ENCODE measurements at regions not wholly inside any gene's neighbourhood (a gene's known extent, or its start where the extent isn't known, plus 50 kb on each side); places are given as distances from the start of the nearest gene placed in this dataset.

- Histone ChIP-seq H3K27me3 (ENCODE audit: control insufficient read depth in 2 of 2, insufficient read depth in 2 of 2, low read length in 2 of 2) (no peaks in the 10 kb centered on the region), H3K9ac (ENCODE audit: low read depth in 1 of 2, low read length in 2 of 2) (no peak overlapping the region), H3K4me3 (ENCODE audit: low read length in 2 of 2) (no peak overlapping the region), H3K27ac (ENCODE audit: low read depth in 2 of 2, low read length in 2 of 2) (no peak overlapping the region), H3K9me3 (ENCODE audit: control insufficient read depth in 2 of 2, low read length in 2 of 2) (no peaks in the 10 kb centered on the region), H3K36me3 (ENCODE audit: control insufficient read depth in 2 of 2, insufficient read depth in 2 of 2, low read length in 2 of 2) (no peaks in the 10 kb centered on the region), H3K4me1 (ENCODE audit: control insufficient read depth in 2 of 2, insufficient read depth in 2 of 2, low read length in 2 of 2) (no peaks in the 10 kb centered on the region)
Observed at GRCh38 chr4:111813555-111814140, 331.6 kb upstream of the FAM241A start.

GRCh38 chr4:111814961-111815360 is 330.3 kb upstream of the FAM241A start:
- Histone ChIP-seq H3K36me3 (ENCODE audit: control insufficient read depth in 2 of 2, insufficient read depth in 2 of 2, low read length in 2 of 2) (no peaks in the 10 kb centered on the region), H3K9me3 (ENCODE audit: control insufficient read depth in 2 of 2, low read length in 2 of 2) (no peaks in the 10 kb centered on the region), H3K4me3 (ENCODE audit: low read length in 2 of 2) (no peak overlapping the region), H3K9ac (ENCODE audit: low read depth in 1 of 2, low read length in 2 of 2) (no peak overlapping the region), H3K4me1 (ENCODE audit: control insufficient read depth in 2 of 2, insufficient read depth in 2 of 2, low read length in 2 of 2) (no peaks in the 10 kb centered on the region), H3K27ac (ENCODE audit: low read depth in 2 of 2, low read length in 2 of 2) (no peak overlapping the region), H3K27me3 (ENCODE audit: control insufficient read depth in 2 of 2, insufficient read depth in 2 of 2, low read length in 2 of 2) (no peaks in the 10 kb centered on the region)

GRCh38 chr4:111821342-111821741 is 323.9 kb upstream of the FAM241A start:
- H3K27ac ChIP-seq (ENCODE audit: low read depth in 2 of 2, low read length in 2 of 2) = no peak overlapping the region
- no peak overlapping the region for H3K9ac ChIP-seq (ENCODE audit: low read depth in 1 of 2, low read length in 2 of 2)
- no peaks in the 10 kb centered on the region for H3K36me3 ChIP-seq (ENCODE audit: control insufficient read depth in 2 of 2, insufficient read depth in 2 of 2, low read length in 2 of 2)
- no peaks in the 10 kb centered on the region for H3K4me1 ChIP-seq (ENCODE audit: control insufficient read depth in 2 of 2, insufficient read depth in 2 of 2, low read length in 2 of 2)
- no peaks in the 10 kb centered on the region for H3K27me3 ChIP-seq (ENCODE audit: control insufficient read depth in 2 of 2, insufficient read depth in 2 of 2, low read length in 2 of 2)
- no peaks in the 10 kb centered on the region for H3K9me3 ChIP-seq (ENCODE audit: control insufficient read depth in 2 of 2, low read length in 2 of 2)
- no peak overlapping the region for H3K4me3 ChIP-seq (ENCODE audit: low read length in 2 of 2)

- H3K4me3 ChIP-seq (ENCODE audit: low read length in 2 of 2) = no peak overlapping the region
- no peak overlapping the region for H3K9ac ChIP-seq (ENCODE audit: low read depth in 1 of 2, low read length in 2 of 2)
- H3K9me3 ChIP-seq (ENCODE audit: control insufficient read depth in 2 of 2, low read length in 2 of 2) = no peaks in the 10 kb centered on the region
- H3K27ac ChIP-seq (ENCODE audit: low read depth in 2 of 2, low read length in 2 of 2) = no peak overlapping the region
- no peaks in the 10 kb centered on the region for H3K27me3 ChIP-seq (ENCODE audit: control insufficient read depth in 2 of 2, insufficient read depth in 2 of 2, low read length in 2 of 2)
- H3K36me3 ChIP-seq (ENCODE audit: control insufficient read depth in 2 of 2, insufficient read depth in 2 of 2, low read length in 2 of 2) = no peaks in the 10 kb centered on the region
- no peaks in the 10 kb centered on the region for H3K4me1 ChIP-seq (ENCODE audit: control insufficient read depth in 2 of 2, insufficient read depth in 2 of 2, low read length in 2 of 2)
Observed at GRCh38 chr4:111836601-111837000, 308.7 kb upstream of the FAM241A start.

GRCh38 chr4:111837761-111838160 is 307.5 kb upstream of the FAM241A start:
- no peaks in the 10 kb centered on the region for H3K27me3 ChIP-seq (ENCODE audit: control insufficient read depth in 2 of 2, insufficient read depth in 2 of 2, low read length in 2 of 2)
- no peak overlapping the region for H3K27ac ChIP-seq (ENCODE audit: low read depth in 2 of 2, low read length in 2 of 2)
- no peaks in the 10 kb centered on the region for H3K9me3 ChIP-seq (ENCODE audit: control insufficient read depth in 2 of 2, low read length in 2 of 2)
- no peak overlapping the region for H3K4me3 ChIP-seq (ENCODE audit: low read length in 2 of 2)
- no peaks in the 10 kb centered on the region for H3K36me3 ChIP-seq (ENCODE audit: control insufficient read depth in 2 of 2, insufficient read depth in 2 of 2, low read length in 2 of 2)
- H3K4me1 ChIP-seq (ENCODE audit: control insufficient read depth in 2 of 2, insufficient read depth in 2 of 2, low read length in 2 of 2) = no peaks in the 10 kb centered on the region
- H3K9ac ChIP-seq (ENCODE audit: low read depth in 1 of 2, low read length in 2 of 2) = no peak overlapping the region

- no peaks in the 10 kb centered on the region for H3K4me1 ChIP-seq (ENCODE audit: control insufficient read depth in 2 of 2, insufficient read depth in 2 of 2, low read length in 2 of 2)
- no peak overlapping the region for H3K9ac ChIP-seq (ENCODE audit: low read depth in 1 of 2, low read length in 2 of 2)
- H3K9me3 ChIP-seq (ENCODE audit: control insufficient read depth in 2 of 2, low read length in 2 of 2) = no peaks in the 10 kb centered on the region
- H3K27me3 ChIP-seq (ENCODE audit: control insufficient read depth in 2 of 2, insufficient read depth in 2 of 2, low read length in 2 of 2) = no peaks in the 10 kb centered on the region
- no peak overlapping the region for H3K4me3 ChIP-seq (ENCODE audit: low read length in 2 of 2)
- no peak overlapping the region for H3K27ac ChIP-seq (ENCODE audit: low read depth in 2 of 2, low read length in 2 of 2)
- H3K36me3 ChIP-seq (ENCODE audit: control insufficient read depth in 2 of 2, insufficient read depth in 2 of 2, low read length in 2 of 2) = no peaks in the 10 kb centered on the region
Observed at GRCh38 chr4:111838406-111838930, 306.8 kb upstream of the FAM241A start.

- Histone ChIP-seq H3K27ac (ENCODE audit: low read depth in 2 of 2, low read length in 2 of 2) (no peak overlapping the region), H3K36me3 (ENCODE audit: control insufficient read depth in 2 of 2, insufficient read depth in 2 of 2, low read length in 2 of 2) (no peaks in the 10 kb centered on the region), H3K9ac (ENCODE audit: low read depth in 1 of 2, low read length in 2 of 2) (no peak overlapping the region), H3K27me3 (ENCODE audit: control insufficient read depth in 2 of 2, insufficient read depth in 2 of 2, low read length in 2 of 2) (no peaks in the 10 kb centered on the region), H3K4me3 (ENCODE audit: low read length in 2 of 2) (no peak overlapping the region), H3K9me3 (ENCODE audit: control insufficient read depth in 2 of 2, low read length in 2 of 2) (no peaks in the 10 kb centered on the region), H3K4me1 (ENCODE audit: control insufficient read depth in 2 of 2, insufficient read depth in 2 of 2, low read length in 2 of 2) (no peaks in the 10 kb centered on the region)
Observed at GRCh38 chr4:111839141-111839540, 306.1 kb upstream of the FAM241A start.

- Histone ChIP-seq H3K27ac (ENCODE audit: low read depth in 2 of 2, low read length in 2 of 2) (no peak overlapping the region), H3K9ac (ENCODE audit: low read depth in 1 of 2, low read length in 2 of 2) (no peak overlapping the region), H3K4me3 (ENCODE audit: low read length in 2 of 2) (no peak overlapping the region), H3K9me3 (ENCODE audit: control insufficient read depth in 2 of 2, low read length in 2 of 2) (no peaks in the 10 kb centered on the region), H3K36me3 (ENCODE audit: control insufficient read depth in 2 of 2, insufficient read depth in 2 of 2, low read length in 2 of 2) (no peaks in the 10 kb centered on the region), H3K27me3 (ENCODE audit: control insufficient read depth in 2 of 2, insufficient read depth in 2 of 2, low read length in 2 of 2) (no peaks in the 10 kb centered on the region), H3K4me1 (ENCODE audit: control insufficient read depth in 2 of 2, insufficient read depth in 2 of 2, low read length in 2 of 2) (no peaks in the 10 kb centered on the region)
Observed at GRCh38 chr4:111842336-111842735, 302.9 kb upstream of the FAM241A start.

GRCh38 chr4:111847296-111848008 is 297.8 kb upstream of the FAM241A start:
- Histone ChIP-seq H3K27me3 (ENCODE audit: control insufficient read depth in 2 of 2, insufficient read depth in 2 of 2, low read length in 2 of 2) (no peaks in the 10 kb centered on the region), H3K9me3 (ENCODE audit: control insufficient read depth in 2 of 2, low read length in 2 of 2) (no peaks in the 10 kb centered on the region), H3K36me3 (ENCODE audit: control insufficient read depth in 2 of 2, insufficient read depth in 2 of 2, low read length in 2 of 2) (no peaks in the 10 kb centered on the region), H3K4me3 (ENCODE audit: low read length in 2 of 2) (no peak overlapping the region), H3K27ac (ENCODE audit: low read depth in 2 of 2, low read length in 2 of 2) (no peak overlapping the region), H3K4me1 (ENCODE audit: control insufficient read depth in 2 of 2, insufficient read depth in 2 of 2, low read length in 2 of 2) (no peaks in the 10 kb centered on the region), H3K9ac (ENCODE audit: low read depth in 1 of 2, low read length in 2 of 2) (no peak overlapping the region)

- H3K4me1 ChIP-seq (ENCODE audit: control insufficient read depth in 2 of 2, insufficient read depth in 2 of 2, low read length in 2 of 2) = no peaks in the 10 kb centered on the region
- H3K4me3 ChIP-seq (ENCODE audit: low read length in 2 of 2) = no peak overlapping the region
- H3K9me3 ChIP-seq (ENCODE audit: control insufficient read depth in 2 of 2, low read length in 2 of 2) = no peaks in the 10 kb centered on the region
- H3K27ac ChIP-seq (ENCODE audit: low read depth in 2 of 2, low read length in 2 of 2) = no peak overlapping the region
- no peaks in the 10 kb centered on the region for H3K27me3 ChIP-seq (ENCODE audit: control insufficient read depth in 2 of 2, insufficient read depth in 2 of 2, low read length in 2 of 2)
- no peak overlapping the region for H3K9ac ChIP-seq (ENCODE audit: low read depth in 1 of 2, low read length in 2 of 2)
- H3K36me3 ChIP-seq (ENCODE audit: control insufficient read depth in 2 of 2, insufficient read depth in 2 of 2, low read length in 2 of 2) = no peaks in the 10 kb centered on the region
Observed at GRCh38 chr4:111849746-111850284, 295.4 kb upstream of the FAM241A start.

Measured in mucosa of rectum (tissue), 2 donors.